EH (cell line): ENCODE measurements at regions not wholly inside any gene's neighbourhood (a gene's known extent, or its start where the extent isn't known, plus 50 kb on each side); places are given as distances from the start of the nearest gene placed in this dataset.
"Not testable (repeated sequence)": the region's sequence is repeated elsewhere in the genome, so short reads cannot be mapped to it uniquely, and the experiment has no call there.

Experiments used
- DNase-seq: peaks from one replicate; pipeline ENCODE4 v3.0.0-alpha.2; 2015; ENCODE audit warnings: low read depth

DNA sequence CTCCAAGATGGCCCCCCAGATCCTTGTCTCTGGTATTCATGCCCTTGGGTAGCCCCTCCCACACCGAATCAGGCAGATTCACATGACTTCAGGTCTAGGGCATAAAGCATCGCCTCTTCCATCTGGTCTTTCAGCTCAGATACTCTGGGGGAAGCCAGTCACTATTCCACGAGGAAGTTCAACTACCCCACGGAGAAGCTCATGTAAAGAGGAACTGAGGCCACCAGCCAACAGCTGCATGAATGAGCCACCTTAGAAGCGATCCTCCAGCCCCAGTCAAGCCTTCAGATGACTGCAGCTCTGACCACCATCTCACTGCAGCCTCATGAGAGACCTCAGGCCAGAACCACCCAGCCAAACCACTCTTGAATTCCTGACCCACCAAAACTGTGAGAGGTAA is 54.1 kb downstream of the SOCS3 start:
- DNase-seq = no peak

DNA sequence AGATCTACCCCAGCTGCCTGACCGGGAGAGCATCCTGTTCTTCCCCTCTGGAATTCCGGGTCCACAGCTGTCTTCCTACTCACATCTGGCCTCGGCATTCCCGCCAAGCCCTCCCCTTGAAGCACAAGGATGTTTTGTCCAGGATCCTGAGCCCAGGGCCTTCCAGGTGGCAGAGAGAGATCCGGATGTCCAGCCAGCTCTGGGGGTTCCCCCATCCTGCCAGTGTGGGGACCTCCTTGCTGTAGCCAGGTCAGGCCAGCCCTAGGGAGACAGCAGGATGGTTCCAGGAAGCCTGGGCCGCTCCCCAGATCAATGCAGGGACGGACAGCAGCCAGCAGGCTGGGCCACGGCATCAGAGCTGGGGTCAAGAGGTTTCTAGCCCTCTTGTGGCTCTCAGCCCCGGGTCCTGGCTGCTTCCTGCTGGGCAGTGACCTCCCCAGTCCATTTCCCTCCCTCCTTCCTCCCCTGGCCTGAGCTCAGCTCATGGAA is 55.3 kb downstream of the SOCS3 start:
- DNase-seq = no peak

DNA sequence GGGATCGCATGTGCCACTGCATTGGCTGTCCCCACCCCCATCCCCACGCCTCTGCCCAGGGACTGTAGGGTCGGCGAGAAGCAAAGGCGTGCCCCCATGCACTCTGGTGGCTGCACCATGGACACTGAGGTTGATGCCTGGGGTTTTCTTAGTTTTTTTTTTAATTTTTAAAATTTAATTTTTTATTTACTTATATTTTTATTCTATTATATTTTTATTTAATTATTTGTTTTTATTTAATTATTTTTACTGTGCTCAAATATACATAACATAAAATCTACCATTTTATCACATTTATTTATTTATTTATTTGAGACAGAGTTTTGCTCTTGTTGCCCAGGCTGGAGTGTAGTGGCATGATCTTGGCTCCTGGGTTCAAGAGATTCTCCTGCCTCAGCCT is 57.4 kb downstream of the SOCS3 start:
- DNase-seq = no peak

DNA sequence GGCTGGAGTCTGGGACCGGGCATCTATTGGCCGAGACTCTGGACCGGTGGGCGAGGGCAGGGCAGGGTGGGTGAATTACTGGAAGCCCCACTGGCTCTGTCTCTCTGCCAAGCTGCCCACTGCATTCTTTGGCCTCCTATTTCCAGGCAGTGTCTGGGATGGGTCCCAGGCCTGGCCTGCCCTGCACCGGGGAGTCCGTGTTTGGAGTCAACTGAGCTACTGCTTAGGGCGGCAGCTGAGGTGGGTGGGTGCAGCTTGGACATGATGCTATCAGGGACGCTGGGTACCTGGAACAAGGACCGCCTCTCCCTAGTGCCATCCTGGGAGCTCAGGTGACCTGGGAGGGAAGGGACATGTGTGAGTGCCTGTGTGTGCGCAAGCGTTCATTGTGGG is 58.1 kb downstream of the SOCS3 start:
- DNase-seq = no peak

DNA sequence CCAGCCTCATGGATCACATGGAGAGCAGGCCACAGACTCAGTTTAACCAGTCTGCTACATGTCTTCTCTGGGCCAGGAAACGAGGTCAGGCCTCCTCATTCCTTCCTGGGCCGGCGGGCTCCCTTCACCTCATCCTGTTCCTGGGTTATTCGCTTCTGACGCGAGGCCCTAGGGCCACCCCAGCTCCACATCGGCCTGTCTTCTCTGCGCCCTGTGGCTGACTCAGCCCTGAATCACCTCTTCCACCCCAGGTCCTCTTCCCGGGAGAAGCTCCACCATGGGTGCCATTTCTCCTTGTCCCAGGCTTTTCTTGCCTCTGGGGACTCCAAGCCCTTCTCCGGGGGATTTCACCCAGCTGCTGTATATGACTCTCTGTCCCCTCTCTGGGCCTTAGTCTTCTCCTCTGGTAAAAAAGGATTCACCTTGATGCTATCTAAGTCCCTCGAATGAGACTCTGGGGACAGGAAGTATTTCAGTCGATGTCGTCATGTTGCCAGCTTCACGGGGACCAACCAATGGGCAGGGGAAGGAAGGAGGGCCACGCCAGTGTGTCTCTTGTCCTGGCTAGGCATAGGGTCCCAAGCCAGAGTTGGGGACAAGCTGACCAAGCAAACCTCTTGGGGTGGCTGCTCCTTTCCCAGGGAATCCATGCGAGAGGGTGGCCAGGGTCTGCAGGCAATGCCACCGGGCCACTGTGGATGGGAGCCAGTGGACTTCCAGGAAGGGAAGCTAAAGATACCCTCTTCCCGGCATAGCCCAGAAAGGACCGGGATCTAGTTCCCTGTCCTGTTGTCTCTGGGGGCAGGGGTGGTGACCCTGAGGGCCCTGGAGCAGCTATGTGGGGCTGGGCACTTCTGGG is 58.7 kb downstream of the SOCS3 start:
- DNase-seq = peak; percentile 80

DNA sequence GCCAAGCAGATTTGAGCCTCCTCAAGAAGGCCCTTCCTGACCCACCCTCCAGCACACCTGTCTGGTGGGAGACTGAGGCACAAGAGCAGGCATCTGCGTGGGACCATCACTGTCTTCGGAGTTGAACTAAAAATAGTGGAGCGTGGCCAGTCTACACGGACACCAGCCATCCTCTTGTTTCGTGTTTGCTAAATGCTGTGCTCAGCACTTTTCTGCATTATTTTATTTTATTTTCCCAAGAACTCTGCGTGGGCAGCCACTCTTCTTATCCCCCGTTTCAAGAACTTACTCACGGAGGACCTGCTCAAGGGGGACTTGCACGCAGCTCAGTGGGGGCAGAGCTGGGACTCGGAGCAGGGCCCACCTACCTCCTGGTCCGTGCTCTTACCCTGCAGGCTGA is 60.8 kb downstream of the SOCS3 start:
- DNase-seq = no peak

DNA sequence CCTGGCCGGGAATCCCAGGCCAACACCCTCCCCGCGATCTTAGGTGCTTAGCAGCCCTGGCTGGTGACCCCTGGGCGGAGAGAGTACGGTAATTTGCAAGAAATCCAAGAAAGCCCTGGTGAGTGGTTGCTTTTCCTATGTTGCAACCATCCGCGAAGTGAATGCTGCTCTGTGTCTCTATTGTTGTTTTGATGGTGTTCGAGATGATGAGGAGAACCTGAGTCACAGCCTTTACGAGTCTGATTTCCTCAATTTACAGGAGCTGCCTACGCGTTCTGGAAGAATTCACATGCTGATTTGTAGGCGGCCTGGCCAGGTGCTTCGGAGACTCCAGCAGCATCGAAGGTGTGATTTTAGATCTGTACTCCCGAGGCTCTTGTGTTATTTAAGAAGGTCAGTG is 63.3 kb downstream of the TMEM235 start:
- DNase-seq = peak; percentile 41

DNA sequence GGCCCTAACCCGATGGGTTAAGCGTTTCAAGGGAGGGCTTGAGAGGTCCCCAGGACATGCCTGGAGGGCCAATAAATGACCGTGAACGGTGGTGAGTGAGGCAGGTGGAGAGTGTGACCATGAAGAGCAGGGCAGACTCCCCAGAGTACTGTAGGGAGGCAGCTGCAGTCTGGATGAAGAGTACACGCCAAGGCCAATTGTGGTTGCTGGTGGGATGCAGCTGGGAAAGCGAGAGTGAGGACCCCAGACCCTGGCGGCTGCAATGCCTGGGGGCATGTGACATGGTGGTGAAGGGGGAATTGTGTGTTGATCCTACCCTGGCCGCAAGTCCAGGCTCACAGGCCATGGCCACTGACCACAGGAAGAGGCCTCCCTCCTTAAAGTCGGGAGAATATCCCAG is 62.9 kb downstream of the TMEM235 start:
- DNase-seq = no peak

DNA sequence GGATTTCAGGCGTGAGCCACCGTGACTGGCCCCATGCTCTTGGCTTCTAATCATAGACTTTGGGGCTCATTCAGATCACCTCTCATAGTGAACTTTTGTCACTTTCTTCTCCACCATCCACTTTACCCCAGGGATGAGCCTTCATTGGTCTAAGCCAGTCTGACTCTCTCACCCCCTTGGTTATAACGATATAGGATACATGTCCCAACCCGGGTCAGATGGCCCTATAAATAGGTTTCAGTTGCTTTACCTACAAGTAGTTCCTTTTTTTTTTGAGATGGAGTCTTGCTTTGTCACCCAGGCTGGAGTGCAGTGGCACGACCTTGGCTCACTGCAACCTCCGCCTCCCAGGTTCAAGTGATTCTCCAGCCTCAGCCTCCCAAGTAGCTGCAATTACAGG is 61.7 kb downstream of the TMEM235 start:
- DNase-seq = not testable (repeated sequence)

DNA sequence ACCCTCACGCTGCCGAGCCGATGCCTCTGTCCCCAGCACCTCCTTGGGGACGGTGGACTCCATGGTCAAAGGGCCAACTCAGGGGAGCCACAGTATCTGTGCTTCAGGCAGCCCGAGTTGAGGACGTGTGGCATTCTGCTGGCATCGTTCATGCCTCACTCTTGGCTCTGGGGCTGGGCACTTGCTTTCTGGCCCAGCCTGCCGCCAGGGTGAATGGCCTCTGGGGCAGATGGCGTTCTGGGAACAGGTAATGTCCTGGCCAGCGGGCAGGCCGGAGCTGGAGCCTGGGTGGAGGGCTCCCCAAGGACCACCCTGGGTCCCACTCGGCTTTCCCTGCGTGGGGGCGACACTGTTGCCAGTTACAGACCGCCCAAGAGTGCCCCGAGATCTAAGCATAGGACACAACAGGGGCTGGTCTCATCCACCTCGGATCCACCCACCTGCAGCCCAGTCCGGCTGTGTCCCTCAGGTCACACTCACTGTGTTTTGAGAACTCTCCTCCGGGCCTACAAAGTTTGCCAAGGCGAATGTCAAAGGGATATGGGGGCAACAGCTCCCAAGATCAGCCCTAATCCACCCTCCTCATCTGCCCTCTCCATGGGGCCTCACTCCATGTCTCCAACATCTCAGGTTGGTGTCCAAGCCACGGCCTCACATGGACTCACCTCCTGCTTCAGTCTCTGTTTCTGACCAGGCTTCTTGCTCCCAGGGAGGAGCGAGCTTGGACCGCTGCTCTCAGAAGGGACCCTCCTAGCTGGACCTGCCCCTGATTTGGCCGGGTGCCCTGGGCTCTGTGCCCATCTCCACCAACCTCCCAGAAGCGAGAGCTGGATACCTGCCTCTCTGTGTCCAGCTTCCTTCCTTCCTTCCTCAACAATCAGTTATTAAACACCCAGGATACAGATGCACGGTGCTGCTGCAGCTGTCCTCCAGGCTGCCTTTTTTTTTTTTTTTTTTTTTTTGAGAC is 60.8 kb downstream of the TMEM235 start:
- DNase-seq = no peak

DNA sequence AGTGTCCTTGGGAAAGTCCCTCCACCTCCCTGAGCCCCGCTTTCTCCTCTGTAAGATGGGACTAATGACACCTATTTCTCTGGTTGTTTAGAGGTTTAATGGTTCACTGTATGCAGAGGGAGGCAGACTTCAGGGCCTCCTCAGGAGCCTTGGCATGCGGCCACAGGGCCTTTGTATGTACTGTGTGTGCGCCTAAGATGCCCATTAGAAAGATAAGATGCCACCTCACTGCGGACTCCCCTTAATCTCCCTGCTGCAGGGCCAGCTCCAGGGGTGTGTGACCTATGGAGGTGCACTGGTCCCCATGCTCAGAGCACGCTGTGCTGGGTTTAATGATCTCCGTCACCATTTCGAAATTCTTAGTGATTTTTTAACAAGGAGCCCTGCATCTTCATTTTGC is 59.3 kb downstream of the TMEM235 start:
- DNase-seq = no peak
